AG04450 (cell line): ENCODE measurements at regions not wholly inside any gene's neighbourhood (a gene's known extent, or its start where the extent isn't known, plus 50 kb on each side); places are given as distances from the start of the nearest gene placed in this dataset.

Experiments used
- CTCF ChIA-PET: fragments of 300-600, 350-600 bp; formaldehyde crosslinking; extraction: SDS; loops from one replicate; lab custom pipeline; 2022; ENCODE audit warnings: antibody characterized with exemption, inconsistent platforms; lab: Charles Lee
- POLR2A ChIA-PET: fragments of 350-600 bp; formaldehyde crosslinking; extraction: SDS; loops from one replicate; lab custom pipeline; 2021; ENCODE audit warnings: antibody characterized with exemption, inconsistent platforms; lab: Yijun Ruan, JAX
- DNase-seq: peaks from one replicate; pipeline ENCODE4 v3.0.0-alpha.2; 2011; ENCODE audit warnings: low read depth, low spot score
- H3K27ac ChIP-seq: one replicate; pipeline ENCODE4 v1.5.1; 2012; ENCODE audit warnings: low read depth, low read length, control low read depth
- H3K27me3 ChIP-seq: one replicate; pipeline ENCODE4 v1.6.0; 2012; ENCODE audit warnings: low read length; ENCODE audit not compliant: control insufficient read depth, insufficient read depth
- H3K4me3 ChIP-seq: 2 replicates; pipeline ENCODE4 v1.5.1; 2011; ENCODE audit warnings: mild to moderate bottlenecking, low read depth, low read length, control low read depth
- H3K9me3 ChIP-seq: 2 replicates; pipeline ENCODE4 v1.5.1; 2012; ENCODE audit warnings: low read length; ENCODE audit not compliant: control insufficient read depth, insufficient read depth
- CTCF ChIP-seq: IDR thresholded peaks from 2 replicates; pipeline ENCODE4 v1.5.1; 2011; ENCODE audit warnings: low read depth, low read length, control low read depth, inconsistent platforms

GRCh38 chr13:34751044-34751443 is 191.0 kb upstream of the NBEA start:
- Histone ChIP-seq H3K27me3 (no peaks in the 10 kb centered on the region), H3K27ac (no peak overlapping the region), H3K9me3 (no peaks in the 10 kb centered on the region), H3K4me3 (no peak overlapping the region)
- no peak for TF ChIP-seq CTCF
- no peak for DNase-seq
- CTCF ChIA-PET = no interaction called here
- POLR2A ChIA-PET = no interaction called here

GRCh38 chr13:34751492-34751891 is 190.6 kb upstream of the NBEA start:
- TF ChIP-seq CTCF = no peak
- ChIA-PET CTCF (no interaction called here), POLR2A (no interaction called here)
- H3K4me3 ChIP-seq = no peak overlapping the region
- H3K9me3 ChIP-seq = no peaks in the 10 kb centered on the region
- H3K27ac ChIP-seq = no peak overlapping the region
- DNase-seq = no peak
- H3K27me3 ChIP-seq = no peaks in the 10 kb centered on the region

GRCh38 chr13:34752283-34752960 is 189.6 kb upstream of the NBEA start:
- ChIA-PET CTCF (no interaction called here), POLR2A (no interaction called here)
- TF ChIP-seq CTCF = no peak
- Histone ChIP-seq H3K27ac (no peak overlapping the region), H3K9me3 (no peaks in the 10 kb centered on the region), H3K27me3 (no peaks in the 10 kb centered on the region), H3K4me3 (no peak overlapping the region)
- DNase-seq = no peak

GRCh38 chr13:34756136-34756535 is 185.9 kb upstream of the NBEA start:
- Histone ChIP-seq H3K27me3 (no peaks in the 10 kb centered on the region), H3K4me3 (no peak overlapping the region), H3K27ac (no peak overlapping the region), H3K9me3 (no peaks in the 10 kb centered on the region)
- ChIA-PET POLR2A (no interaction called here), CTCF (no interaction called here)
- no peak for TF ChIP-seq CTCF
- no peak for DNase-seq

- DNase-seq = no peak
- POLR2A ChIA-PET = no interaction called here
- CTCF ChIA-PET = no interaction called here
- H3K27me3 ChIP-seq = no peaks in the 10 kb centered on the region
- H3K4me3 ChIP-seq = no peak overlapping the region
- no peak for TF ChIP-seq CTCF
- H3K27ac ChIP-seq = no peak overlapping the region
- no peaks in the 10 kb centered on the region for H3K9me3 ChIP-seq
Observed at GRCh38 chr13:34756572-34756971, 185.5 kb upstream of the NBEA start.
